Type B pancreatic cell (in vitro differentiated cells): ENCODE measurements at regions not wholly inside any gene's neighbourhood (a gene's known extent, or its start where the extent isn't known, plus 50 kb on each side); places are given as distances from the start of the nearest gene placed in this dataset.
"Not testable (repeated sequence)": the region's sequence is repeated elsewhere in the genome, so short reads cannot be mapped to it uniquely, and the experiment has no call there.

Source experiments
- DNase-seq: peaks from one replicate; pipeline ENCODE4 v3.0.0; 2021; ENCODE audit warnings: mixed read lengths; ENCODE audit not compliant: unreplicated experiment; ENCODE audit errors: extremely low spot score
- H3K27ac Mint-ChIP-seq: 2 replicates; pipeline ENCODE4 v1.8.0; 2021; ENCODE audit warnings: mild to moderate bottlenecking, mixed read lengths
- H3K27me3 Mint-ChIP-seq: 2 replicates; pipeline ENCODE4 v1.8.0; 2021; ENCODE audit warnings: mixed read lengths
- H3K36me3 Mint-ChIP-seq: 2 replicates; pipeline ENCODE4 v1.8.0; 2021; ENCODE audit warnings: mixed read lengths
- H3K4me1 Mint-ChIP-seq: one replicate; pipeline ENCODE4 v1.8.0; 2021; ENCODE audit warnings: mixed read lengths; ENCODE audit not compliant: unreplicated experiment
- H3K4me3 Mint-ChIP-seq: 2 replicates; pipeline ENCODE4 v1.8.0; 2021; ENCODE audit warnings: mild to moderate bottlenecking, mixed read lengths
- H3K9me3 Mint-ChIP-seq: 2 replicates; pipeline ENCODE4 v1.8.0; 2021; ENCODE audit warnings: mixed read lengths
- CTCF ChIP-seq: fragments of 200-600 bp; sonication (generic); conservative IDR thresholded peaks from 2 replicates; pipeline ENCODE4 v1.5.0; 2021; ENCODE audit warnings: antibody characterized with exemption, mild to moderate bottlenecking

- no peaks in the 10 kb centered on the region for H3K4me1 Mint-ChIP-seq
- H3K4me3 Mint-ChIP-seq = no peak overlapping the region
- no peak for TF ChIP-seq CTCF
- H3K36me3 Mint-ChIP-seq = no peaks in the 10 kb centered on the region
- H3K27ac Mint-ChIP-seq = no peak overlapping the region
- H3K9me3 Mint-ChIP-seq = peaks cover 7% of the 10 kb centered on the region
- no peak for DNase-seq
- peaks cover 16% of the 10 kb centered on the region for H3K27me3 Mint-ChIP-seq
These were observed 539.5 kb downstream of the HAPSTR1 start for GRCh38 chr16:9630985-9631384.

GRCh38 chr16:9633844-9634243 lies 542.4 kb downstream of the HAPSTR1 start:
- no peak for TF ChIP-seq CTCF
- no peak overlapping the region for H3K4me3 Mint-ChIP-seq
- H3K4me1 Mint-ChIP-seq = no peaks in the 10 kb centered on the region
- peaks cover 7% of the 10 kb centered on the region for H3K9me3 Mint-ChIP-seq
- peaks cover 4% of the 10 kb centered on the region for H3K27me3 Mint-ChIP-seq
- H3K27ac Mint-ChIP-seq = no peak overlapping the region
- H3K36me3 Mint-ChIP-seq = no peaks in the 10 kb centered on the region
- DNase-seq = no peak

GRCh38 chr16:9635150-9635720 lies 543.8 kb downstream of the HAPSTR1 start:
- not testable (repeated sequence) for H3K36me3 Mint-ChIP-seq, H3K4me1 Mint-ChIP-seq, H3K4me3 Mint-ChIP-seq, H3K27ac Mint-ChIP-seq, H3K9me3 Mint-ChIP-seq, DNase-seq, H3K27me3 Mint-ChIP-seq

GRCh38 chr16:9644258-9644657 lies 538.0 kb downstream of the GRIN2A start:
- Mint-ChIP-seq H3K27me3 (peaks cover 18% of the 10 kb centered on the region), H3K9me3 (no peaks in the 10 kb centered on the region), H3K27ac (no peak overlapping the region), H3K4me3 (no peak overlapping the region), H3K4me1 (no peaks in the 10 kb centered on the region), H3K36me3 (no peaks in the 10 kb centered on the region)
- no peak for TF ChIP-seq CTCF
- DNase-seq = no peak

- Mint-ChIP-seq H3K4me1 (no peaks in the 10 kb centered on the region), H3K27ac (no peak overlapping the region), H3K9me3 (no peaks in the 10 kb centered on the region), H3K4me3 (no peak overlapping the region), H3K36me3 (no peaks in the 10 kb centered on the region), H3K27me3 (peaks cover 17% of the 10 kb centered on the region)
- DNase-seq = no peak
- peak; percentile 18 for TF ChIP-seq CTCF
These were observed 536.3 kb downstream of the GRIN2A start for GRCh38 chr16:9645911-9646310.

- DNase-seq = no peak
These were observed 534.1 kb downstream of the GRIN2A start for GRCh38 chr16:9647981-9648701.

More at GRCh38 chr16:9647981-9648701, 534.1 kb downstream of the GRIN2A start:
- H3K27ac Mint-ChIP-seq = no peak overlapping the region
- no peaks in the 10 kb centered on the region for H3K9me3 Mint-ChIP-seq
- peaks cover 15% of the 10 kb centered on the region for H3K27me3 Mint-ChIP-seq
- H3K4me3 Mint-ChIP-seq = no peak overlapping the region
- no peaks in the 10 kb centered on the region for H3K36me3 Mint-ChIP-seq
- H3K4me1 Mint-ChIP-seq = no peaks in the 10 kb centered on the region
- TF ChIP-seq CTCF = peak; percentile 83
